Ovary (tissue), 3 donors: ENCODE measurements at regions not wholly inside any gene's neighbourhood (a gene's known extent, or its start where the extent isn't known, plus 50 kb on each side); places are given as distances from the start of the nearest gene placed in this dataset.

ENCODE experiments used
- EP300 ChIP-seq: sonication (generic); formaldehyde crosslinking; IDR thresholded peaks from one replicate; pipeline ENCODE4 v1.6.1; 2017; ENCODE audit warnings: antibody characterized with exemption
- POLR2A ChIP-seq: fragments of 450-650 bp; IDR thresholded peaks from one replicate; pipeline ENCODE4 v1.6.1; 2017; ENCODE audit warnings: antibody characterized with exemption, mild to moderate bottlenecking, moderate library complexity
- TF ChIP-seq, protein P1 (sequence below), 3 donors: fragments of 450-650 bp in 2 of 3; fragments of 200-600 bp in 1 of 3; IDR thresholded peaks; one replicate each; pipeline versions ENCODE4 v1.5.1 to v1.8.0; 2016 to 2022; ENCODE audit warnings: antibody characterized with exemption in 3 of 3, mild to moderate bottlenecking in 1 of 3
- donor health status: DM: no; HTN: no; CAD: no.

DNA sequence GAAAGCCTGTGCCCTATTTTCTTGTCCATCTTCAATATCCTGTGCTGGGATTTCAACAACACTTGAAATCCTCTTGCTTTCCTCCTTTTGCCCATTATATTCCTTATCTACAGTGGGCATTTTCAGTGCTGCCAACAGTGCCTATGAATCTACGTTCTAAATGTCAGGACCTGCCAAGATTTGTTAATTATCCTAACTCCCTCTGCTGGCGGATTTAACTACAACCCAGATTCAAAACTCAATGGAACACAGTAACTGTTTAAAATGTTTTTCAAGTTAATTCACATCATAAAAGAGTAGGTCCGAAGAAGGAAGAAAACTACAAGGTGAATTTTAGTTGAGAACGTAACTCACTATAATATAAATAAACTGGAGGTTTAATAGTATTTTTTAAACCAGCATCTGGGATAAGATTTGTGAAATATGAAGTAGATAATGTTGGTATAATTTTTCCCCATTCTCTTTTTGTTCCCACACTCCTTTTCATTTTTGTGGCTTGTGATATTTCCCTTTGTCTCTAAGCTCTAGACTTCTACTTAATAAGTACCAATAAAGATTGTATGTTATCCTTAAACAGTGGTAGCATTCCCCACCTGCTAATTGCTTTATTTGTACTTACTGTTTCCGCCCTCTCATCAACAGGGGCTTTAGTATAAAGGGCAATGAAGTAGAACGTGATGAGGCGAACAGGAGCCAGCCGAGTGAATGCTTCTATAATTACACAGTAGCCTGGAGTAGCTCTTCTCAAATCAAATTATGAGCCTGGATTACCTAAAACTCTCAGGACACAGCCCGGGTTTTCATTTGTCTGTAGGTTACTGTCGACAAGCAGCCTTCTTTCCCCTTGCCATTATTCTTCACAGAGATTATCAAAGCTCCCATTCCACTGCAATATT lies 302.5 kb upstream of the ATP11B start:
- TF ChIP-seq, protein P1, sequence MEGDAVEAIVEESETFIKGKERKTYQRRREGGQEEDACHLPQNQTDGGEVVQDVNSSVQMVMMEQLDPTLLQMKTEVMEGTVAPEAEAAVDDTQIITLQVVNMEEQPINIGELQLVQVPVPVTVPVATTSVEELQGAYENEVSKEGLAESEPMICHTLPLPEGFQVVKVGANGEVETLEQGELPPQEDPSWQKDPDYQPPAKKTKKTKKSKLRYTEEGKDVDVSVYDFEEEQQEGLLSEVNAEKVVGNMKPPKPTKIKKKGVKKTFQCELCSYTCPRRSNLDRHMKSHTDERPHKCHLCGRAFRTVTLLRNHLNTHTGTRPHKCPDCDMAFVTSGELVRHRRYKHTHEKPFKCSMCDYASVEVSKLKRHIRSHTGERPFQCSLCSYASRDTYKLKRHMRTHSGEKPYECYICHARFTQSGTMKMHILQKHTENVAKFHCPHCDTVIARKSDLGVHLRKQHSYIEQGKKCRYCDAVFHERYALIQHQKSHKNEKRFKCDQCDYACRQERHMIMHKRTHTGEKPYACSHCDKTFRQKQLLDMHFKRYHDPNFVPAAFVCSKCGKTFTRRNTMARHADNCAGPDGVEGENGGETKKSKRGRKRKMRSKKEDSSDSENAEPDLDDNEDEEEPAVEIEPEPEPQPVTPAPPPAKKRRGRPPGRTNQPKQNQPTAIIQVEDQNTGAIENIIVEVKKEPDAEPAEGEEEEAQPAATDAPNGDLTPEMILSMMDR (IDR thresholded peaks at IDR 0.05): no peak
- no peak for TF ChIP-seq POLR2A
- no peak for TF ChIP-seq EP300
